Activated CD8-positive, alpha-beta T cell treated with anti-CD3 and anti-CD28 coated beads for 36 hours (primary cell): ENCODE measurements at regions not wholly inside any gene's neighbourhood (a gene's known extent, or its start where the extent isn't known, plus 50 kb on each side); places are given as distances from the start of the nearest gene placed in this dataset.

Experiments used
- ATAC-seq: fragments of 200-7000 bp; cut with Tn5 transposase; one replicate; pipeline ENCODE4 v1.10.0; 2021; ENCODE audit warnings: mild to moderate bottlenecking, moderate library complexity
- CTCF ChIA-PET: fragments of 350-600 bp; sonication (Branson Sonifier 250); formaldehyde crosslinking; loops from one replicate; lab custom pipeline; 2021; ENCODE audit warnings: antibody characterized with exemption; lab: Charles Lee
- POLR2A ChIA-PET: fragments of 350-600 bp; sonication (Branson Sonifier 250); formaldehyde crosslinking; loops from one replicate; lab custom pipeline; 2021; ENCODE audit warnings: antibody characterized with exemption; lab: Charles Lee
- DNase-seq: peaks from one replicate; pipeline ENCODE4 v3.0.0-alpha.2; 2020
- H3K27ac Mint-ChIP-seq: one replicate; pipeline ENCODE4 v1.8.0; 2021; ENCODE audit warnings: mild to moderate bottlenecking, mixed read lengths
- H3K27me3 Mint-ChIP-seq: one replicate; pipeline ENCODE4 v1.8.0; 2021; ENCODE audit warnings: mixed read lengths
- H3K36me3 Mint-ChIP-seq: one replicate; pipeline ENCODE4 v1.8.0; 2021; ENCODE audit warnings: low read depth, mixed read lengths
- H3K4me1 Mint-ChIP-seq: one replicate; pipeline ENCODE4 v1.8.0; 2021; ENCODE audit warnings: low read depth, mixed read lengths
- H3K4me3 Mint-ChIP-seq: one replicate; pipeline ENCODE4 v1.8.0; 2021; ENCODE audit warnings: mild to moderate bottlenecking, moderate library complexity, mixed read lengths
- H3K9me3 Mint-ChIP-seq: one replicate; pipeline ENCODE4 v1.8.0; 2021; ENCODE audit warnings: mixed read lengths
- intact Hi-C: fragments of 100-400 bp; cut with micrococcal nuclease; formaldehyde crosslinking; loops from one replicate; pipeline ENCODE4 v1.10.0; 2022
- TF ChIP-seq, protein P1 (sequence below): fragments of 200-600 bp; IDR thresholded peaks from one replicate; pipeline ENCODE4 v1.8.0; 2022; ENCODE audit warnings: antibody characterized with exemption, mild to moderate bottlenecking

DNA sequence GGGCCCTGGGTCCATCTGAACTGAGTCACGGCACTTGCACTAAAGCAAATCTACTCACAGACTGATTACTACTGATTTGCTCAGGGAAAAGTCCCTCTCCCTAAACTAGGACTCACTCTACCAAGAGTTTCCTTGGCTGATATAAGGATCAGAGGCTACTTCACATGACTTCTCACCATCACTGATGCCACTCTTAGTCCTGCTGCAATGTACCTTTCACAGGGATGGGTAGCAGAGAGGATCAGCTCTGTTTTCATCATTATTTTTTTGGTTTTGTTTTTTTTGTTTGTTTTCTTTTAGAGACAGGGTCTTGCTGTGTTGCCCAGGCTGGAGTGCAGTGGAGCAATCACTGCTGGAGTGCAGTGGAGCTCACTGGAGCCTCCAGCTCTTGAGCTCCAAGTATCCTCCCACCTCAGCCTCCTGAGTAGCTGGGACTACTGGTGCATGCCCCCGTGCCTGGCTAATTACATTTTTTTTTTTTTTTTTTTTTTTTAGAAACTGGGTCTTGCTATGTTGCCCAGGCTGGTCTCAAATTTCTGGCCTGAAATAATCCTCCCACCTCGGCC, 200.6 kb downstream of the JCAD start:
- no peak for DNase-seq
- H3K4me3 Mint-ChIP-seq: no peak overlapping the region
- ChIA-PET POLR2A (no interaction called here), CTCF (no interaction called here)
- H3K9me3 Mint-ChIP-seq: no peaks in the 10 kb centered on the region
- TF ChIP-seq, protein P1, sequence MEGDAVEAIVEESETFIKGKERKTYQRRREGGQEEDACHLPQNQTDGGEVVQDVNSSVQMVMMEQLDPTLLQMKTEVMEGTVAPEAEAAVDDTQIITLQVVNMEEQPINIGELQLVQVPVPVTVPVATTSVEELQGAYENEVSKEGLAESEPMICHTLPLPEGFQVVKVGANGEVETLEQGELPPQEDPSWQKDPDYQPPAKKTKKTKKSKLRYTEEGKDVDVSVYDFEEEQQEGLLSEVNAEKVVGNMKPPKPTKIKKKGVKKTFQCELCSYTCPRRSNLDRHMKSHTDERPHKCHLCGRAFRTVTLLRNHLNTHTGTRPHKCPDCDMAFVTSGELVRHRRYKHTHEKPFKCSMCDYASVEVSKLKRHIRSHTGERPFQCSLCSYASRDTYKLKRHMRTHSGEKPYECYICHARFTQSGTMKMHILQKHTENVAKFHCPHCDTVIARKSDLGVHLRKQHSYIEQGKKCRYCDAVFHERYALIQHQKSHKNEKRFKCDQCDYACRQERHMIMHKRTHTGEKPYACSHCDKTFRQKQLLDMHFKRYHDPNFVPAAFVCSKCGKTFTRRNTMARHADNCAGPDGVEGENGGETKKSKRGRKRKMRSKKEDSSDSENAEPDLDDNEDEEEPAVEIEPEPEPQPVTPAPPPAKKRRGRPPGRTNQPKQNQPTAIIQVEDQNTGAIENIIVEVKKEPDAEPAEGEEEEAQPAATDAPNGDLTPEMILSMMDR: no peak
- intact Hi-C loops: no loop called here
- H3K4me1 Mint-ChIP-seq: no peaks in the 10 kb centered on the region
- H3K27me3 Mint-ChIP-seq: peaks cover 4% of the 10 kb centered on the region
- no peaks in the 10 kb centered on the region for H3K36me3 Mint-ChIP-seq
- ATAC-seq: no peak
- no peak overlapping the region for H3K27ac Mint-ChIP-seq

DNA sequence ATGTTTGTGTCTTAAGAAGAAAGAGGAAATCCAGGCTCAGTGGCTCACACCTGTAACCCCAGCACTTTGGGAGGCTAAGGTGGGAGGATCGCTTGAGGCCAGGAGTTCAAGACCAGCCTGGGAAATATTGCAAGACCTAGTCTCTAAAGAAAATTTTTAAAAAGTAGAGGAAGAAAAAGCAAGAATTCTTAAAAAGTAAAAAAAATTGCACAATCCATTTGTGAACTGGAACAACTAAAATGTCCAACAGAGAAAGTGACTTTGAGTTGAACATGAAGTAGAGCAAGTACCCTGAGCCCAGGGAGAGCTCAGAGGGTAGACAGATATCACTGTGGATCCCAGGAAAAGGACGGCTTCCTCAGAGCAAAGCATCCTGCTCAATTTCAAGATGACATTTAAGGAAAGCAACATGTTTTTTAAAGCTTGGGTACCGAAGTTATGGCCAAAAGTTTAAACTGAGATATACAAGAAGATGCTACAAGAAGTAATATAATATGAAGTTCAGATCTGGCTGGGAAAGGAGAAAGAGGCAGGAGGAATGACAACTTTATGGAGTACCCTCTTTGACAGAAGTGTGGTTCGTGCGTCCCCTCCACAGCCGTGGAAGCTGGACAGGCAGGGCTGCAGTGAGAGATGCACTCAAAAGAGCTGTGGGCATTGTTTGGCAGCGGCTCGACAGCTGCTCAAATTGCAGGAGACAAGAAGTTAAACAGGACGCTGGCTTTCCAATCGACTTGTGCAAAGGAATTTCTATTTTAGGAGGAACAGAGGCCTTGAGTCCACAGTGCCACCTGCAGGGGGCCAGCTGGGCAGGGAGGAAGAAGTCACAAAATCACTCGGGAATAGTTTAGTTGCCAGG, 201.3 kb downstream of the JCAD start:
- Mint-ChIP-seq H3K4me1 (no peaks in the 10 kb centered on the region), H3K36me3 (no peaks in the 10 kb centered on the region), H3K27me3 (peaks cover 4% of the 10 kb centered on the region), H3K27ac (no peak overlapping the region), H3K9me3 (no peaks in the 10 kb centered on the region), H3K4me3 (no peak overlapping the region)
- TF ChIP-seq, protein P1: no peak
- DNase-seq (no peak), ATAC-seq (no peak)
- POLR2A ChIA-PET: no interaction called here
- intact Hi-C loops: no loop called here
- CTCF ChIA-PET: no interaction called here

DNA sequence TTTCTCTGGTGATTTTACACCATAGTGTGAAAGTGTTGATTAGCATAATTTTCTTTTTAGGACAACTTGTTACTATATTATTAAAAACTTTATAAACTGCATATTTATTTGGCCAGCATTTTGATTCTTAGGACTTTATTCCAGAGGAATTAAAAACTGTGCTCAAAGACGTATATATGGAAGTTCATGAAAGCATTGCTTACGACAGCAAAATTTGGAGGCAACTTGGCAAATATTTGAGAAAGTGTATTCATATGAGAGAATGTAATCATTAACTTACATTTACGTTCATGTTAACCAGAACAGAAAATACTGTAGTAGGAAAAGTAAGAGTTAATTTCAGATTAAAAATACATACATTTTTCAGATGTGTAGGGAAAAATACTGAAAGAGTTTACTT, 203.1 kb downstream of the JCAD start:
- H3K9me3 Mint-ChIP-seq: no peaks in the 10 kb centered on the region
- H3K27me3 Mint-ChIP-seq: peaks cover 3% of the 10 kb centered on the region
- intact Hi-C loops: no loop called here
- DNase-seq: no peak
- no peak for ATAC-seq
- no peaks in the 10 kb centered on the region for H3K4me1 Mint-ChIP-seq
- CTCF ChIA-PET: no interaction called here
- TF ChIP-seq, protein P1: no peak
- POLR2A ChIA-PET: no interaction called here
- H3K36me3 Mint-ChIP-seq: no peaks in the 10 kb centered on the region
- H3K4me3 Mint-ChIP-seq: no peak overlapping the region
- no peak overlapping the region for H3K27ac Mint-ChIP-seq

DNA sequence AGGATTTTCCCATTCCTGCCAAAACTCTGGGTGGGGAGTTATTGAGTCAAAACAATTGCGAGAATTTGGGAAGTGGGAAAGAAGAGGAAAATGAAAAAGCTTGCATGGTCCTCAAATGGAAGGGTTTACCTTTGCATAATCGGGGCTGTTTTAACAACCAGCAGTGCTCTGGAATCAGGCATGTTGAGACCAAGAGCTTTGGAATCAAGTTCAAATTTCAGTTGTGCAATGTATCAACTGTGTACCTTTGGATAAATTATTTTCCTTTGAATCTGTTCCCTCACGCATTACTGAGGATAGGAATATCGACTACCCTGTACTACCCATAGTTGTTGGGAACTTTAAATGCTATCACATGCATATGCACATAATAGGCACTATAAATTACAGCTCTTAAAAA, 205.5 kb downstream of the JCAD start:
- TF ChIP-seq, protein P1: no peak
- intact Hi-C loops: no loop called here

DNA sequence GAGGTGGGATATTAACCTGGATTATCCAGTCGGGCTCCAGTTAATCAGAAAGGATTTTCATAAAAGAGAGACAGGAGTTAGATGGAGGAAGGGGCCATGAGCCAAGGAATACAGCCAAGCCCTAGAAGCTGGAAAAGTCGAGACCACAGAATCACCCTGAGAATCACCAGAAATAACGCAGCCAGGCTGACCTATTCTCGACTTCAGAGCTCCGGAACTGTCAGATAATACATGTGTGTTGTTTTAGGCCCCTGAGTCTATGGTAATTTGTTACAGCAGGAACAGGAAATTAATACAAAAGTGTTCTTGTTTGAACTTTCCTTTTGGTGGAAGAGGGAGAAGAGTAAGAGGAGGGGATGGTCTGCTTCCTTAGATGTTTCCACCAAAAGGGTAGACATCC, 208.1 kb downstream of the JCAD start:
- intact Hi-C loops: no loop called here
- peaks cover 3% of the 10 kb centered on the region for H3K4me1 Mint-ChIP-seq
- H3K36me3 Mint-ChIP-seq: no peaks in the 10 kb centered on the region
- CTCF ChIA-PET: interaction anchor here (0.9 kb wide), 1 partner anchor 30 kb away, joined by 3 read pairs; no protein-coding TSS in a partner anchor
- TF ChIP-seq, protein P1: no peak
- POLR2A ChIA-PET: no interaction called here
- H3K4me3 Mint-ChIP-seq: no peak overlapping the region
- DNase-seq (no peak), ATAC-seq (no peak)
- peaks cover 2% of the 10 kb centered on the region for H3K27me3 Mint-ChIP-seq
- H3K27ac Mint-ChIP-seq: no peak overlapping the region
- H3K9me3 Mint-ChIP-seq: no peaks in the 10 kb centered on the region

More for the DNA sequence above, 205.5 kb downstream of the JCAD start:
- no peak overlapping the region for H3K4me3 Mint-ChIP-seq
- H3K27me3 Mint-ChIP-seq: peaks cover 3% of the 10 kb centered on the region
- DNase-seq: no peak
- no peak for ATAC-seq
- H3K9me3 Mint-ChIP-seq: no peaks in the 10 kb centered on the region
- ChIA-PET POLR2A (no interaction called here), CTCF (interaction anchor here (0.5 to 0.8 kb wide), 2 partner anchors 144 to 1323 kb away, joined by 3 read pairs; no protein-coding TSS in a partner anchor)
- H3K27ac Mint-ChIP-seq: no peak overlapping the region
- peaks cover 3% of the 10 kb centered on the region for H3K4me1 Mint-ChIP-seq
- no peaks in the 10 kb centered on the region for H3K36me3 Mint-ChIP-seq
